Gastrocnemius medialis (tissue), 4 donors: ENCODE measurements at regions not wholly inside any gene's neighbourhood (a gene's known extent, or its start where the extent isn't known, plus 50 kb on each side); places are given as distances from the start of the nearest gene placed in this dataset.
"Not testable (repeated sequence)": the region's sequence is repeated elsewhere in the genome, so short reads cannot be mapped to it uniquely, and the experiment has no call there.

ENCODE experiments used
- POLR2A ChIP-seq, 2 donors: fragments of 450-650 bp; IDR thresholded peaks; one replicate each; pipeline ENCODE4 v1.6.1; 2017; ENCODE audit warnings: antibody characterized with exemption in 2 of 2, mild to moderate bottlenecking in 2 of 2, moderate library complexity in 2 of 2
- TF ChIP-seq, protein P1 (sequence below), 5 experiments: fragments of 450-650 bp in 3 of 5; fragments of 200-600 bp in 2 of 5; sonication (generic) in 2 of 5; IDR thresholded peaks in 4 of 5; conservative IDR thresholded peaks in 1 of 5; 1 replicate in 4 of 5; 2 replicates in 1 of 5; pipeline ENCODE4 v1.5.1; 2016 to 2019; ENCODE audit warnings: antibody characterized with exemption in 5 of 5, mild to moderate bottlenecking in 3 of 5, moderate library complexity in 3 of 5

DNA sequence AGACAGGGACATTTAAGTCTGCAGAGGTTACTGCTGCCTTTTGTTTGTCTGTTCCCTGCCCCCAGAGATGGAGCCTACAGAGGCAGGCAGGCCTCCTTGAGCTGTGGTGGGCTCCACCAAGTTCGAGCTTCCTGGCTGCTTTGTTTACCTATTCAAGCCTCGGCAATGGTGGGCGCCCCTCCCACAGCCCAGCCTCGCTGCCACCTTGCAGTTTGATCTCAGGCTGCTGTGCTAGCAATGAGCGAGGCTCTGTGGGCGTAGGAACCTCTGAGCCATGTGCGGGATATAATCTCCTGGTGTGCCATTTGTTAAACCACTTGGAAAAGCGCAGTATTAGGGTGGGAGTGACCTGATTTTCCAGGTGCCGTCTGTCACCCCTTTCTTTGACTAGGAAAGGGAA lies 942.8 kb upstream of the CELF2 start:
- TF ChIP-seq, protein P1, sequence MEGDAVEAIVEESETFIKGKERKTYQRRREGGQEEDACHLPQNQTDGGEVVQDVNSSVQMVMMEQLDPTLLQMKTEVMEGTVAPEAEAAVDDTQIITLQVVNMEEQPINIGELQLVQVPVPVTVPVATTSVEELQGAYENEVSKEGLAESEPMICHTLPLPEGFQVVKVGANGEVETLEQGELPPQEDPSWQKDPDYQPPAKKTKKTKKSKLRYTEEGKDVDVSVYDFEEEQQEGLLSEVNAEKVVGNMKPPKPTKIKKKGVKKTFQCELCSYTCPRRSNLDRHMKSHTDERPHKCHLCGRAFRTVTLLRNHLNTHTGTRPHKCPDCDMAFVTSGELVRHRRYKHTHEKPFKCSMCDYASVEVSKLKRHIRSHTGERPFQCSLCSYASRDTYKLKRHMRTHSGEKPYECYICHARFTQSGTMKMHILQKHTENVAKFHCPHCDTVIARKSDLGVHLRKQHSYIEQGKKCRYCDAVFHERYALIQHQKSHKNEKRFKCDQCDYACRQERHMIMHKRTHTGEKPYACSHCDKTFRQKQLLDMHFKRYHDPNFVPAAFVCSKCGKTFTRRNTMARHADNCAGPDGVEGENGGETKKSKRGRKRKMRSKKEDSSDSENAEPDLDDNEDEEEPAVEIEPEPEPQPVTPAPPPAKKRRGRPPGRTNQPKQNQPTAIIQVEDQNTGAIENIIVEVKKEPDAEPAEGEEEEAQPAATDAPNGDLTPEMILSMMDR (IDR thresholded peaks at IDR 0.05 in 4 of 5, conservative IDR thresholded peaks at IDR 0.05 in 1 of 5) = not testable (repeated sequence)
- TF ChIP-seq POLR2A (IDR thresholded peaks at IDR 0.05) = not testable (repeated sequence)
